Activated CD8-positive, alpha-beta memory T cell treated with anti-CD3 and anti-CD28 coated beads, Interleukin-2, amount 50 U/mL, for 4 hours (primary cell): ENCODE measurements at regions not wholly inside any gene's neighbourhood (a gene's known extent, or its start where the extent isn't known, plus 50 kb on each side); places are given as distances from the start of the nearest gene placed in this dataset.

Source experiments
- DNase-seq: peaks from one replicate; pipeline ENCODE4 v3.0.0-alpha.2; 2020

- DNase-seq, result no peak
These were observed 65.0 kb upstream of the POU2AF1 start for GRCh38 chr11:111444040-111444439.

DNA sequence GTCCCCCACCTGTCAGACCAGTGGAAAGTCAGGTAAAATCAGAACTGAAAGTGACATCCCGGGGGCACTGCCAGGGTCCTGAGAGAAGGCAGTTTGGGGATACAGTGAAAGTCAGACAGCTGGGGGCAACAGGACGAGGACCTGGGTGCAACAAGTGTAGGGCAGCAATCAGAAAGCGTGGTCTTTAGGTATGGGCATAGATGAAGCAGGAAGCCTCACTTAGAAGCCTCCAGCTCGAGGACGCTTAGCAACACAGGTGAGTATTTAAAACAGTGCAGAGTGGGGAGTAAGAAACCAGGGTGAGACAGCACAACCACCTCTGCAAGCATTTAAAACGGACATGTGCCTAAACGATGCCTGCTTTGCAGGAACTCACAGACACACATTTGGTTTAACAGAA lies 64.6 kb upstream of the POU2AF1 start:
- DNase-seq, result no peak

GRCh38 chr11:111443032-111443431 lies 64.0 kb upstream of the POU2AF1 start:
- no peak for DNase-seq

DNA sequence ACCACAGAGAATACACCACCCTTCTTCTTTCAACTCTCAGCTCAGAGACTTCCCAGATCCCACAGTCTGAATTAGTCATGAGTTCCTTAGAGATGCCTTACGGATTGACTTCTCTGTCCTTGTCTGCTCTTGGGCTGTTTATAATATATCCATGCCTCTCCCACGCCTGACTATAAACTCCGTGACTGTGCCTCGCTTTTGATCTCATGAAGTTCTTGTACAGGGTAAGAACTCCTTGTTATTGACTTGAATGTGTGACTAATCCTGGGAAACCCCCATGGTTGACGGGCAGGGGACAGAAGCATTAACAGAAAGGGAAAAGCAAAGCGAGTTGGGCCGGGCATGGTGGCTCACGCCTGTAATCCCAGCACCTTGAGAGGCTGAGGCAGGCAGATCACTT lies 62.4 kb upstream of the POU2AF1 start:
- no peak for DNase-seq

DNA sequence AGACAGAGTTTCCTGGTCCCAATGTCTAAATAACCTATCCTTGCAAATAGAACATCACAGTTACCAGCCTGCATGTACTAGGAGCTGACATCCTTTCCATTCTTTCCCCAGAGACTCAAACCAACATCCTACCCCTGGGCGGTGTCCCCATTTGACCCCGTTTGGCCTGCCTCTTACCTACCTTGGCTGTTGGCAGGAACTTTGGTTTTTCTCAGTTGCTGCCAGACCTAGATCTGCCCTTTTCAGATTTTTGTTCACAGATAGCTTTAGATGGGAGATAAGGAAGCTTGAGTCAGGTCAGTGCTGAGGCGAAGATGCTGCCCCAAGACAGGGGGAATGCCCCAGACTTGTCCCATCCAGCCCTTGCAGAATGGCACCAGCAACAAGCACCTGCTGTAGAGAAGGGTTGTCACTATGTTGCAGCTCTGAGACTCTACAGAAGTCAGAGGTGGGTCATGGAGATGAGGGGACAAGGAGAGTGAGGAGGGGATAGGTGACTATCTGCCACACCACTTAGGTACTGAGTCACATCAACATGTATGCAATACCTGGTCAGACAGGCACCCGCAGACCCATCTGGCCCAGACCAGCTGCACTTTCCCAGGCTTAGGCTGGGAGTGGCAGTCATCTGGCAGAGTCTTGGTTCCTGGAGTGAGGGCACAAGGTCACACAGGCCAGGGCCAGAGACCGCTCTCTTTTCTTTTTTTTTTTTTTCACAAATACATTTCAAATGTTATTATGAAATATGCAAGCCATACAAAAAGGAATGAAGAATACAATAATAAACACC lies 61.5 kb upstream of the POU2AF1 start:
- DNase-seq, result no peak

GRCh38 chr11:111439901-111440300 lies 60.8 kb upstream of the POU2AF1 start:
- DNase-seq, result no peak

GRCh38 chr11:111438846-111439520 lies 59.9 kb upstream of the POU2AF1 start:
- no peak for DNase-seq

DNA sequence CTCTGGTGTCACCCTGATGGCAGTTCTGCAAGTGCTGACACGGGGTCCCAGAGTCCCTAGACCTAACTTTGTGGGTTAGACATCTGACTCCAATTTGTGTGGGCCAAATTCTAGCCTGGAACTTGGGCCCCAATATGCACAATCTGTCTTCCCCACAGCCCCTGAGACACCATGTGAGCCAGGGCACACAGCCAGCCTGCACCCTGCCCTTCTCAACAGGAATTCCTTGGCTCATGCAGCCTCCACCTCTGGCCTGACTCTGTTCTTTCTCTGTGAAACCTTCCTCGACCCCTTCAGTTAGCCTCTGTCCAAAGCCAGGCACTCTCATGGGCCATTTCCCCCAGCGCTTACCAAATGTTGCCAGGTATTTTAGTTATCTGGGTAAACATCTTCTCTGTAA lies 59.1 kb upstream of the POU2AF1 start:
- DNase-seq, result no peak

DNA sequence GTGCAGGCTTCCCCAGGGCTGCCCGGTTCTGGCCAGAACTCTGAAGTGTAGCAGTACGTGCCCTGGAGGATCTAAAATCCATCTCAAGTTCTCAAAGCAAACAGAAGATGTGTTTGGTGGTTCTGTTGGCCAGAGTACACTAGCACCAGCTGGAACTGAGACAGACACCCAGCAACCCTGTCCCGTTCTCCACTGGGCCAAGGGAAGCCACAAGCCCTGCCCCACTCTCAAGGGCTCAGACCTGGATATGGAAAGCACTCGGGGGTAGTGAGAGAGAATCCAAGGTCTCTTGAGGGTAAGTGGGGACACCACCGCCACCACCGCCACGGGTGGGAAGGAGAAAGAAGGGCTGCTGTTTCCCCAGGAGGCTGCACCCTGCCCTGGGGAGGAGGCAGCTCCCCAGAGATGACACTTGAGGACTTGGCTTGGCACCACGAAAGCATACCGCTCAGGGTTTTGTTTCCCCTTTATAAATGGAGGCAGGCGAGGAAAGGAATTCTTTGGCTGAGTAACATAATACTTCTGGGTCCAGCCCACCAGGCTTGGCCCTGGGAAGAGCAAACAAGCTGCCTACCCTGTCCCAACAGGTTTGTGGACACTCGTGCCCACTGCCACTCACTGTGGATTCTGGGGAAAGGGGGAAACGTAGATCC lies 56.1 kb upstream of the POU2AF1 start:
- DNase-seq, result no peak

- DNase-seq, result peak; percentile 54
These were observed 50.0 kb upstream of the POU2AF1 start for GRCh38 chr11:111429066-111429506.
